LoVo (cell line): ENCODE measurements at regions not wholly inside any gene's neighbourhood (a gene's known extent, or its start where the extent isn't known, plus 50 kb on each side); places are given as distances from the start of the nearest gene placed in this dataset.

ENCODE experiments used
- DNase-seq: peaks from one replicate; pipeline ENCODE4 v3.0.0-alpha.2; 2016; ENCODE audit warnings: low spot score

DNA sequence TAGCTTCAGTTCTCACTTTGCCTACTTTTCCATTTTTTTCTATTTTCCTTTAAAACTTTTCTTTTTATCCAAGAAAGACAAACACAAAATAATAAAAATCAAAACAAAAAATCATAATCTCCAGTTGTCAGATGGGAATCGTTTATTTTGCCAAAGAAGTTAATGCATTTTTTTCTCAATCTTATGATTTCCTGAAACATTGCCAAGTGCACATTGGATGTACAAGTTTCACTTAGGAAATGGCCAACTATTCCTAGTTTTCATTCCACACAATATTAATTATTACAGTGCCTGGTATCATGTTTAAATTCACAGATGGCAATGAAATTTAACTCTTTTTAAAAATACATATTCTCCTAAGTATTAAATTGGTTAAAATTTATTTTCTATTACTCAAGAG is 1050.5 kb downstream of the TTLL7 start:
- DNase-seq, result no peak

DNA sequence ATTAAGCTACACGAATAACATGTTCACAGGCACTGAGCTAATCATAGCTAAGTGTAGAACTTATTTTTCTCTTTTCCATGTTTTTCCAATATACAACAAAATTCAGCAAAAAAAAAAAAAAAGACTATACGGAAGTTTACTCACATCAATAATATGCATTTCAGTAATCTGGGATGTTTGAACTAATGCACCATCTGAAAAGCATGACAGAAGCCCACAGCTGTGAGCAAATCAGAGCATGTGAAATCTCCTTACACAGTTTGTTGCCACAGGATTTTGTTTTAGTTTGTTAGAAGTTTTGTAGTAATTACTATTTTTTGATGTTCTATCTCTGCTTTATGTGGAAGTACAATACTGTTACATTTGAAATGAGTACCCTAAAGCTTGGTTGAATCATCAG is 1051.7 kb downstream of the TTLL7 start:
- no peak for DNase-seq

DNA sequence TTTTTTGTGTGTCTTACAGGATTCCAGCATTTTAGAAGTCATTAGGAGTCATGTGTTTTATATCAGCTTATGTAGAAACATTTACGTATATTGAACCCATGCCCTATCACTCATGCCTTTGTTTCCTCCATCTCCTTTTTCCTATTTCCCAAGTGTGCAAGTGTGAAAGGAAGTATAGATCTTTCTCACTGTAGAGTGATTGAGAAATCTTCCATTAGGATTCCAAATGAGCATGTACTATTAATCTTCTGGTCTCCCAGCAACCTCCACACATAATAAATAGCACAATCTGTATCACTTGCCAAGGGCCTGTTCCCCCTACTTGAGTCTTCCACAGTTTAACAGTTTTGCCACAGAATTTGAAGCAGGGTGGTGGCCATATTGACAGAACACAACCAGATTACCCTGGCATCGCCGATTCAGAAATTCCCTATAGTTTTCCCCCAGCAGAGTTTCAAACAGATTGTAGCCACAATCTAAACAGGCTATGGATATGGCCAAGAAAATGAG is 1052.8 kb downstream of the TTLL7 start:
- DNase-seq, result no peak

DNA sequence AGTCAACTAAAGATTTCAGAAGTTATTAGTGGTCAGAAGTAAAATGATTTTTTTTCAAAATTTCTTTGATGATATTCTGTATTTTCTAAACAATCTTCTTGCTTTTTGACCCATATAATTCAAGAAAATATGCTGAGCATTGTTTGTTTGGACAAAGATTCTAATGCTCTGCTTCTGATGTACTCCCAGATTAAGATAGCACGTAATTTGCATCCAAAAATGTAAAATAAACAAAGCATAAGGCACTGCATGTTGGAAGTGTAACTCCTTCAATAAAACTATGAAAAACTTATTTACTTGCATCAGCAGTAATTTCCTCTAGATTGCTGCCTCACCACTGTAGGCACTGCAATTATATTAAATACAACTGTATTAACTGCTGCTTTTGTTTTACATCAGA is 1054.1 kb downstream of the TTLL7 start:
- no peak for DNase-seq

DNA sequence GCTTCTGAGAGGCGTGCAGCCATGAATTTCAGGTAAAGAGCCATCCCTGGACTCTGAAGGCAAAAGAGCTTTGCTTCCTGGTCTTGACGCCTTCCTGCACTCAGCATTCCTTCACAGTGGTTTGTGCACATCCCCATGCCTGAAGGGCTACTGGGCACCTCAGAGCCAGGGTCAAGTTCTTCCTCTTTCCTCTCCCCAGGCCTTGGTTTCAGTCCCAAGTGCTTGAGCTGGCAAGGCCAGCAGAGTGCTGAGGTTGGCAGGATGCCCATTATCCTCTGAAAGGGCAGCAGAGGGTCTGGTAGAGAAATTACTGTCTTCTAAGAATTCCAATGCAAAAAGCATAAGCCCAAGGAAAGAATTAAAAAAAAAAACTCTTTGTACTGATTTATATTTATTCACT is 1064.9 kb downstream of the TTLL7 start:
- DNase-seq, result no peak

DNA sequence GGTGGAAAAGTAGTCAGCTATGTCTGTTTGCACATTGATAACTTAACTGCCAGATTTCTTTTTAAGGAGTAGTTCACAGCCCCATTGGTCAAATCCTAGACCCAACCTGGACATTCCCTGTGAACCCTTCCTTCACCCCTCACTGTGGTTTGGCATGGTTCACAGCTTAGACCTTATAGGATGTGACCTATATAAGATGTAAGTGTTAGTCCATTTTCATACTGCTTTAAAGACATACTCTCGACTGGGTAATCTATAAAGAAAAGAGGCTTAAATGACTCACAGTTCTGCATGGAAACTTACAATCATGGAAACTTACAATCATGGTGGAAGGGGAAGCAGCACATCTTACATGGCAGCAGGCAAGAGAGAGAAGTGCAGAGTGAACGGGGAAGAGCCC is 1066.2 kb downstream of the TTLL7 start:
- DNase-seq, result no peak

DNA sequence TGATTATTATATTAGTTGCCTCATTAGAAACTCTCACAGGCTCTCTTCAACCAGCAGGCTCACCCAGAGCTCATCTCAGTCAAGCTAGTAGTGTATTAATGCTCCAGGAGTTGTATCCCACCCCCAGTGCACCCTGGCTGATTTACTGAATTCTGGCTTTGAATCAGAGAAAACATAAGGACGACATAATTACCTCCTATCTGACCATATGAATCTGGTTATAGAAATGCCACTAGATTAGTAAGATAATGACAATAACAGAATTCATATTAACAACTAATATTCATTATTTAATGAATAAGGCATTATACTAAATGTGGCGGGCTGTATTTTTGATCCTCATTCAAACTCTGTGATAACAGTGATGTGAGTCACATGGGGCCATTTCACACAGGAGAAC is 1066.7 kb downstream of the TTLL7 start:
- DNase-seq, result no peak

DNA sequence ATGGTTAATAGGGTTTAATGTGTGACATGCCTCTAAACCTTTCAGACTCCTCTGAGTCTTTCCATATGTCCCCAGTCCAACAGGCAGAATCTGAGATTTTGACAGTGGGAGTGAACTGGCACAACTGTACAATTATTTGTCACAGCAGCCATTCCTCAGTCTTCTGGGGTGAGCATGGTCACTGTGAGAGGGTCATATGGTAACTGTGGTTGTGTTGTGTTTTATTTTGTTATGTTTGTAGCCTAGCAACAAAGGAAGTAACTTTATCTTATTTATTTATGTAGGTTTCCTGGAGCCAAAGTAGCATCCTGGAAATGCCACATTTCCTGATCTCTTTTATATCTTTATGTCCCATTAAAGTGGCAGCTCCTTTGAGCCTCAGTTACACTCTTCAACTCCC is 1067.9 kb downstream of the TTLL7 start:
- no peak for DNase-seq

DNA sequence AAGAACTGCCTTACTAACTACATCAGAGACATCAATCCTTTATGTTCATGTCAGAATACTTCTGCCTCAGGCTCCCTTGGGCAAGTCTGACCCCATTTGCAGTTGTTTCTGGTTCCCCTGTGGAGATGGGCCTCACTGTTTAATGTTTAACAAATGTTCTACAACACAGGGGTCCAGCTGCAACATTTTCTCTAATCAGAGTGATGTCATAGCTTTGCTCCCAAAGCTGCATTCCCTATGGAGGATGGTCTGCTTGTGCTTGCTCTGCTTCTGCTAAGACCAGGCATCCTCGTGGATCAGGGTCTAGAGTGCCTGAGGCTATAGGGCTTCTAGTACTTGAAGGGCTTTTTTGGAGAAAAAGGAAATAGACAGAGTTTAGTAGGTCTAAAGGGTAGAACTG is 1071.2 kb downstream of the TTLL7 start:
- no peak for DNase-seq

DNA sequence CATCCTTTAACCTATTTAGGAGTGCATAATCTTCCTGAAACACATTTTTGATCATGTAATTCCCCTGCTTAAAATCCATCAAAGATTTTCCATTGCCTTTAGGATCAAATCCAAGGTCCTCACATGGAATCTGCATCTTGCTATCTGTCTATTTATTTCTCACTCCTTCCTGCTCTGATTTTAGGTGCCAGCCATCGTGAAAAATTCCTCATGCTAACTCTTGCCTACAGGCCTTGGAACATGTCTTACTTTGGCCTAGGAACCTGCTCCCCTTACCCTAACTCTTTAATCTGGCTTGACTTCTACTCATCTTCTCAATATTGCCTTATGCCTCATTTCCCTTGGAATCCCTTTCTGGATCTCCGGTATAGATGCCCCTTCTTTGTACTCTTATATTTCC is 1074.3 kb downstream of the TTLL7 start:
- no peak for DNase-seq

DNA sequence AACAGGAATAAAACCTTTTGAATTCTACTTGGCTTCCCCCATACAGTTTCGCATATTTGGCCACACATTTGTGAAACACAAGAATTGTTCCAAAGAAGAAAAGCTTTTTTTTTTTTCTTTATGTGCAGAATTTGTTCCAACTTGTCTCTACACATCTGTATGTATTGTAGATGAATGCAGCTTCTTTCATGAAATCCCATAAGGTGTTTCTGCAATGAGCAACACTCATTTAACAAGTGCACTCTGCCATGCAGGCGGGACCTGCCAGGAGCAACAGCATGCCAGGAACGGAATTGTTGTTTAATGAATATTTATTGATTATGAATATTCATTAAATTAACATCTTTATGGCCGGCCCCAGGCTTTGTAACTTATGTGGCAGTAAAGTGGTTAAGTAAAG is 1075.0 kb downstream of the TTLL7 start:
- DNase-seq, result no peak

DNA sequence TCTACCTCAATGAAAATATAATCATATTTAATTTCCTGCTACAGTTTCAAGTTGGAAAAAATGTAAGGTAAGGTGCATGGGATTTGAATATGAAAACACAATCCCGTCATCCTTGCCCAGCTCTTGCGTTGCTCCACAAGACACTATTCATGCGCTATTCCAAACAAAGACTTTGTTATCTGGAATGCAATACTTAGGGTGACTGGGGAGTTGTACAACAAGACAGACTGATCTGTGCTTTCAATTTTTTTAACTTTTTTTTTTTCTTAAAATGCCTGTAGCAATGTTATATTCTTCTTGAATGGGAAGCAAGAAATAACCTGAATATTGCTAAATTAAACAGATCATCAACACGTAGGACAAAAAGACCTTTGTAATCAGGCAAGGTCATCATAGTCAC is 1077.2 kb downstream of the TTLL7 start:
- DNase-seq, result no peak

DNA sequence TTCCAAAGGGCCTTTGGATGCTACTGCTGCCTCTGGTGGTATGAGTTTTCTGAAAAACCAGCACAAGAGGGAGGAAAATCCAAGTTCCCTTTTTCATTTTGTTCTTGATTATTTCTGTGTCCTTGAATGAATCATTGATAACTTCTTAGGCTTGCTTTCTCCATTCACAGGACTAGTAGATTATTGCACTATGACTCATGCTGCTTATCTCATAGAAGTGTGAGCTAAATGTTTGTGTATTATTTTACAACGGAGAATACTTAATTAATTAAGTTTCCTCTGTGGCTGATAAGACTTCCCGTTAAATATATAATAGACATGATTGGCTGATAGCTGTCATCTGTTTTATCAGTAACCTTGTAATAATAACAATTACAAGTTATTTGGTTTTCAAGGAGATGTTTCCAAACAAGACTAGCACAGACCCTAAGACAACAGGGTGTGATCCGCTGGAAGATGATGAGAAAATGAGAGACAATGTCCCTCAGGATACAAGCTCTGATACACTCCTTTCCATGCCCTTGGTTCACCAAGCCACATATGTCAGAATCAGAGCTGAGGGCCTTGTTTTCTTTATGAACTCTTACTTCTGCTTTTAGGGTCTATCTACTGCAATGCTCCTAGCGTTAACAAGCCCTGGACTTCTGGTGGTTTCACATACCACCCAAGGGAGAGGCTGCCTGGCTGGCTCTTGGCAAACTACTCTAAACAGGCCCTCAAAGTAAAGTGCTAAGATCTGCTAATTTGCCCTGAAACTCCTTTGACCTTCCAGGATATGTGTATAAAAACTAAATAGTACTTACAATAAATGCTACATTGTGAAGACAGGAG is 1078.3 kb downstream of the TTLL7 start:
- no peak for DNase-seq

DNA sequence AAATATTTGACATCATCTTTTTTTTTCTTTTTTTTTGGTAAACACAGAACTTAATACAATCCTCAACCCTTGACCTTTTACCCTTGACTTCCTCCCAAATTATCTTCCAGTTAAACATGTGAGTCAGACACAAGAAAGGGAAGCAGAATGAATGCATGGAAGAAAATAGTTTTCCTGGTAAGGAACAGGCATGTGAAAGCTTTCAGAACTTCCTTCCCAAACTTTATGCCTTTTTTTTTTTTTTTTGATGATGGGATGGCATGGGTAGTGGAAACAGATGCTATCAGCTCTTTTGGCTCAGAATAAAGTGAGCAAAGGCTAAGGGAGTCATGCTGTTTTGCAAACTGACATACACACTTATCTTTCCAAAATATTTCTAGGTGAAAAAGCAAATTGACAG is 1079.1 kb downstream of the TTLL7 start:
- DNase-seq, result no peak

DNA sequence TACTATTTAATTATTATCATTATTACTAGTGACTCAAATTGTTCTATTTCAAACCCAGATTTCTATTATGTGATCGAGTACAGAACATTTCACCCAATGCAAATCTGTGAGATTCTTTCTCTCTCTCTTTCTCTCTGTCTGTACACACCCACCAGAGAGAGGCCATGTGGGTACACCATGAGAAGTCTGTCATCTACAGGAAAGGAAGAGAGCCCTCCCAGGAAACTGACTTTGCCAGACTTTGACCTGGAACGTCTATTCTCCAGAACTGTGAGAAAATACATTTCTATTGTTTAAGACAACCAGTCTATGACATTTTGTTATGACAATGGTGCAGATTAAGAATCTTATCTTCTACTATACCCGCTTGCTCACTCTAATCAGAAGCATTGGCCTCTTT is 1091.6 kb downstream of the TTLL7 start:
- DNase-seq, result no peak

DNA sequence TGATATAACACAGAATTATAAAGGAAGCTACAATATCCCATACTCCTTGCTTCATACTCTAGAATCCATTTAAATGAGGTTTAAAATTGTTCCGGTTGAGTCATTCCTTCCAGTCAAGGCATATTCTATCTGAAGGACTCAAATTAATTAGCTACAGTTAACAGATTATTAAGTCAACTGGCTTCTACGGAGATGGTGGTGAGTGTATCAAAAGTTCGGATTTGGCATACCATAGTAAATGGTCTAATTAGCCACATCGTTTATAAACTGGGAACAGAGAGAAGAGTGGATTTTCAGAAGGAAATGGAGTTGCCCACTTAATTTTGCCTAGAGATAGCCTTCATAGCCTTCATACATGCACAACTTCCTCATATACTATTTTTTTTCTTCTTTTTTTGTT is 1095.3 kb downstream of the TTLL7 start:
- no peak for DNase-seq

DNA sequence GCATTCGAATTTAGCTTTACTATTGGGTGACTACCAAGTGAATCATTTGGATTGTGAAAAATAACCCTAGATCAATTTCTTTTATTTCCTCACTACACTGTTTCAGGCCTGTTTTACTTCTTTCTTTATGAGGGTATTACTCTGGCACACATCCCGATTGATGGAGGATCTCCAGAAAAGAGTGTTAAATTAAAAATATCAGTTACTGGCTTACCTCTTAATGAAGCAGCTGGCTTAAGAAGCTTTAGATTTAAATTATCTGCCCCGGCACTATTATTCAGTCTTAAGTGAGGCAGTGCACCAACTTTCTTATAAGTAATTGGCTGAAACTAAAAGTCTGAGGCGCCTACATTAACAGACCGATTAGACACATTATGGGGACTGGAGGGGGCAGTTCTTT is 1097.4 kb downstream of the TTLL7 start:
- no peak for DNase-seq

DNA sequence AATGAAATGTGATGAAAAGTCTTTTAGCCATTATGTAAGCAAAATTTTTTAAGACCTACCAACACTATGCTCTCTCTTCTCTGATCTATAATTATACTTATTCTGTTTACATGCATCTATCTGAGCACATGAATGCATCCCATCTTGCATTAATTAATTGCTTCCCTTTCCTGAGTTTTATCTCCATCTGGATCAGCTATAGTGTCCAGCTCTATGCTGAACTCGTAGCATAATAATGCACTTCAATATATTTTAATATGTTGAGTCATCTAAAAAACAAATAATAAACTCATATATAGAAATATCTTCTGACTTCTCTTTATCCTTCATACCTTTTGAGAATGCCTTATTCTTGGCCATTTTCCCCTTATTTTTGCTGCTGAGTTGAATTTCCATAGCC is 1097.8 kb downstream of the TTLL7 start:
- DNase-seq, result no peak

DNA sequence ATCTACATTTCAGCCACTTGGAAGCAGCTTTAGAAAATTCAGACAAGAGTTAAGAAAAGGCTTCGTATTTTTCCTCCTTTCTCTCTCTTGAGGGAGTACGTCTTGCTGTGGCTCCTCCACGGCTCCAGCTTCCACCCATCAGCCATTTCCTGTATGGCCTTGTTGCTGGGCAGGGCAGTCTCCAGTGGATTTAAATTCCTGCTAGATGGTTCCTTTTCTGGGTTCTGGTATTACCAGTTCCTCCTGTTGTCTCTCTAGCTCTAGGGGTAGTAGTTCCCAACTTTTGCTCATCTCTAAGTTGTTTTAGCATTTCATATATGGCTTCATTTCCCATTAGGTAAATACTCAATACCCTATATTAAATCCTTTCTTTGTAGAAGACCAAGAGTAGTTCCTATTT is 1098.3 kb downstream of the ADGRL2 start:
- DNase-seq, result no peak

DNA sequence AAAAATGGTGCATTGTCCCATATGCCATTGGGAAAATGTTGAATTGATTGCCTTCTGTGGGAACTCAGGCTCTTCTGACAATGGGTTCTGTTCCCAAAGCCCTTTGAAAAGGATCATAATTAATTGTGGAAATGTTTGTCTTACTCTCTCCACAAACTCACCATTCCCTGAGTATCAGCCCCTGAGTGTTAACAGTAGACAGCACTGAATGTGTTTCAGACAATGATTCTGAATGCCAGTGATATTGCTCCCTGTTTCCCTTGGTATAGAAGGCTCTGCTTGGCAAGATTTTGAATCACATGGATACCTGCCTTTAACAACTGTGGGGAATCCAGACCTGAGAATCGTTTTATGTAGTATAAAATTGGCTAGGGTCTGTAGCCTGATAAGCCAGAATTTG is 1096.8 kb downstream of the ADGRL2 start:
- no peak for DNase-seq

DNA sequence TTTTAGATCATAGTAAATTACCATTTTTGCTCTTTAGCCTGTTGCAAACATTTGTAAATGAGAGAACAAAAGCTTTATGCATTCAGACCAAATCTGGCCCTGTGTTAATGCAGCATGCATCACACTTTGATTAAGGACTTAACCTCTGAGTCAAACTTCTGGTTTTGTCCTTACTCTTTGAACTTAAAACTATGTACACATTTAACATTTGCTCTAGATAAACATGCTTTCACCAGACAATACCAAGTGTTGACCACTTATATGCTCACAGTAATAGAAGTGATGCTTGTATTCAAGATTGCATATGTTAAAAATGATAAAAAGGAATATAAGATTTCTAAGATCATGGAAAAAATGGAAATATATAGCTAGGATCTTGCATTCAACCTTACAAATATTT is 1095.3 kb downstream of the ADGRL2 start:
- no peak for DNase-seq

DNA sequence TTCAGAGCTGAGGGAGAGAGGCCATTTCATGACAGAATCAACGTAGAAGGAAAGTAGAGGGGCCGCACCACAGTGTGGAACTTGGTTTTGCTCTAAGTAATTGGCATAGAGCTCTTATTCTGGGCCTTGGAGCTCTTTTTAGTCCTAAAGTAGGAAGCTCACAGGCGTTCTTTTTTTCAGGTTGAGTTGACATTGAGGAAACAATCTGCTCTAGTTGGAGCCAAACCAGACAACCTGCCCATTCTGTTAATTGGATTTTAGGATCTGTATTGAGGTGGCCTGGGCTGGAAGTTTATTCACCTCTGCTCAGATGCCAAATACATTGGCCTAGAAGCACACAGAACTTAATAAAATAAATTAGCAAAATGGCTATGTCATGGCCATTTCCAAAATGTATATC is 1093.9 kb downstream of the ADGRL2 start:
- DNase-seq, result no peak

DNA sequence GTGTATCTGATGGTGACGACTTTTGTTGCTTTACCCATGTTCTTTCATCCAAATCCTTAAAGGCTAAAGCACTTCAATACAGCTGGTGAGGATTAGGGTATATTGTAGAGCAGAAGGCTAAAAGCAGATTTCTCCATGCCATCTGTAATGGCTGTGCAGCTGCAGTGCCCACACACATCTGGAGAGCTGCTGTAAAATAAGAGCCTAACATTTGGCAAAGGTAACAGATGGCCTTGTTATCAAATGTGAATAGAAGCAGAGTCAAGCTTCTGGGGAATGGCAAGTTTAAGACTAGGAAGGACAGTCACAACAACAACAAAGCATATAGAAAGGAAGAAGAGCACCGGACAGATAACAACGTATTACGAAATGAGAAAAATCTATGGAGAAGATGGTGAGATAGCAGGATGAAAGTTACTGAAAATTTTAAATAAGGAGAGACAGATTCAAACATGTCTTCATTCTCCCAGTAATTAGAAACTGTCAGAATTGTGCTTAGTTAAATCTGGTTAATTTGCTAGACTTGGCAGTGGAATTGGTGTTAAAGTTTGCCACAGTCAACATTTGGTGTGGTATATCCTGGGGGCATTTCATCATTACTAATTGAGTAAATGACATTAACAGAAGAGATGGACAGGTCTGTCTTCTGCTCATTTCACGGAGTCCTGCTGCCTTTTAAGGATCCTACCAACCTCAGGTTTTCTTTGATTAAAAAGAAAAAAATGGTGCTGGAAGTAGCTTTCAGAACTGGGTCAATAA is 1093.2 kb downstream of the ADGRL2 start:
- no peak for DNase-seq

DNA sequence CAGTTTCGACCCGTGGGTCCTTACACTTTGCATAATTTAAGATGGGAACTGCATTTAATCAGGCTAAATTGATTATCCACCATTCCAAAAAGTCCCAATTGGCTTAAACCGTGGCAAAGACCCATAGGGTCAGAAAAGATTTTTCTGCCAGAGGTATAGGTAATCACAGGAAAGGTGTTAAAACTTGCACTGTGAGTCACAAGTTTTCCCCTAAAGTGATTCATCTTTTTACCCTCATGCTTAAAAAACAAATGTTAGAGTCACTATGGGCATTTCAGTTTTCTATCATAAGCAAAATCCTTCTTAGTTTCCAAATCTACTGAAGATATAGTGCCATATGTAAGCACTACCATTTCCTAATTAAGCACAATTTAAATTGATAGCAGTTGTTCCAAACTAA is 1079.8 kb downstream of the ADGRL2 start:
- DNase-seq, result no peak
